GM18870 (cell line): ENCODE measurements at regions not wholly inside any gene's neighbourhood (a gene's known extent, or its start where the extent isn't known, plus 50 kb on each side); places are given as distances from the start of the nearest gene placed in this dataset.

Source experiments
- ATAC-seq: cut with Tn5 transposase; IDR thresholded peaks from one replicate; pipeline ENCODE4 v1.9.1; 2021; ENCODE audit warnings: moderate library complexity; ENCODE audit not compliant: unreplicated experiment

- no peak for ATAC-seq
These were observed 110.6 kb downstream of the P2RY1 start for GRCh38 chr3:152945556-152945955.

DNA sequence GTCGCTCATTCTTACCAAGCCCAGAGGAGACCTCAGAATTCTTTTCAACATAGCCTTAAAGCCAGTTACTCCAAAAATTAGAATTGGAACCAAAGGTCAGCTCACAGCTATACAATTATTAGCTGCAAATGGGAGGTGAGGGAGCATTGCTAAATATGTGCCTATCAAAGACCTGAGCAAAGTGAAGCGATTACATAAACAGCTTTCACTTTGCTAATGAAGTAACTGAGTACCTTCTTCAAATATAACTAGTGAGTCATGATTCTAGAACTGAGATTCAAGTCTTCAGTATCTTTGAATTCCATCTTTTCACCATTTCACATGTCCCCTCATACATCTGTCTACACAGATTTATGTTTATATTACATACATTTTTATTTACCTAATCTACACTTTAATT lies 122.6 kb downstream of the P2RY1 start:
- ATAC-seq, result no peak

- ATAC-seq, result no peak
These were observed 124.4 kb downstream of the P2RY1 start for GRCh38 chr3:152959307-152959706.

- no peak for ATAC-seq
These were observed 125.8 kb downstream of the P2RY1 start for GRCh38 chr3:152960684-152961083.

- peak; percentile 62 for ATAC-seq
These were observed 126.4 kb downstream of the P2RY1 start for GRCh38 chr3:152961323-152961722.

- no peak for ATAC-seq
These were observed 130.1 kb downstream of the P2RY1 start for GRCh38 chr3:152964911-152965609.

- ATAC-seq, result no peak
These were observed 133.6 kb downstream of the P2RY1 start for GRCh38 chr3:152968388-152969024.

GRCh38 chr3:152969557-152970300 lies 134.8 kb downstream of the P2RY1 start:
- ATAC-seq, result no peak

DNA sequence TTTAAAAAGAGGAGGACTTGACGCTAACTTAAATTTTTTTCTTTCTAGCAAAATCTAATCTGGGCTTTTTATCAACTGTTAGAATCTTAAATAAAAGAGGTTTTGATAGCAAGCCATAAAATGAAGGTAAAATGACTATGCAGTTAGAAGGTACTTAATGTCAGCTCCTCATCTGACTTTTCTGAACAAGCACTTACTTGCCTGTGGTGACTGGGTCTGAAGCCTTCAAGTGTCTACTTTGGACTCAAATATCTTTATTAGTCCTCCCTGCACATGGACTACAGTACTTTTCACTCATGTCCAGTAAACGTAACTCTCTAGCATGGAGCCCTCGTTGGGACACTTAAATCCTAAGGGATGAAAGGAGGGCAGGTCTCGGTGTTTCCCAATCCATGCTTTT lies 135.9 kb downstream of the P2RY1 start:
- no peak for ATAC-seq

DNA sequence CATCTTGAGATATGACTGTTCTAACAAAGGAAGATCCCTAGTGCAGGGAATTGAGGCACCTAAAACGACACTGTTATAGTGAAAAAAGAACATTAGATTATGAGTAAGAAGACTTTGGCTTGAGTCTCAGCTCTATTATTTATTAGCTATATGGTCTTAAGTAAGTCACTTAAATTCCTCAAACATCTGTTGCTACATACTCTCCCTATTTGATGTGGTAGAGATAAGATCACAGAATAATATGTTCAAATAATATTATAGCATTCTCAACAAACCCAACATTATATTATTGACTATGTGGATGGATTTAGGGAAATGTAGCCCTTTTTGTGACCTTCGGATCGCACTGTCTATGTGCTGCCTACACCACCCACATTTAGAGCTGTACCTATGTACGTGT lies 136.9 kb downstream of the P2RY1 start:
- ATAC-seq, result no peak

DNA sequence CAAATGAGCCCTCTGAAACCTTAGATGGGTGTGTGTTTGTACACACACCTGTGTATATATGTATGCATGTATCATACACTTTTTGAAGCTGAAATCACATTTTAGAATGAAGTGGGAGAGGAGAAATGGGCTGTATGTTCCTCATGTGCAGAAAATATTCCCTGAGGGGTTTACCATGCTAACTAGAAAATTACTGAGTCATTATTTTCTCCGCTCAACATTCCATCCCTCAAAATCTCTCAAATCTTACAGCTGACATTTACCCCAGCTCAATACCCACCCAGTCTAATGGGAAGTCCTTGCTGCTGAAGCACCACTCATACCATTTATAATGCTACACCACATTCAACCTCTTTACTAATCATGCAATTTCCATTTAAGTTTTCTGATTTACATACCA lies 138.6 kb downstream of the P2RY1 start:
- no peak for ATAC-seq

DNA sequence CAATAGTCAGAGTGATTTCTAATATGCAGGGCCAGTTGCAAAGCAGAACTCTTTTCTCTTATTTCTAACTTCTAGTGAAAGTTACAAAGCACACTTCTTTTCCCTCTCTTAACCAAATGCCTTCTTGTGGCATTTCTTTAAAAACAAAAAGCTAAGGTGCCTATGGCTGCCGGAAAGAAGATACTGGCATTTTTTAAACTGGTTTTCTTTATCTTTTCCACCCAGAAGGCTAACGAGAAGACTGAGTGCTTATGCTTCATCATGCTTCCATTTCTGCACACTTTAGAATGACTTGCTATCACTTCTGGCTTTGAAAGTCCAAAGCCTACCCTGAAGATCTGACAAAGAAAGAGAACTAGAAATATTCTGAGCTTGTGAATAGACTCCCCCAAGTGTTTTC lies 141.3 kb downstream of the P2RY1 start:
- ATAC-seq, result no peak

- ATAC-seq, result no peak
These were observed 142.4 kb downstream of the P2RY1 start for GRCh38 chr3:152977366-152977765.

DNA sequence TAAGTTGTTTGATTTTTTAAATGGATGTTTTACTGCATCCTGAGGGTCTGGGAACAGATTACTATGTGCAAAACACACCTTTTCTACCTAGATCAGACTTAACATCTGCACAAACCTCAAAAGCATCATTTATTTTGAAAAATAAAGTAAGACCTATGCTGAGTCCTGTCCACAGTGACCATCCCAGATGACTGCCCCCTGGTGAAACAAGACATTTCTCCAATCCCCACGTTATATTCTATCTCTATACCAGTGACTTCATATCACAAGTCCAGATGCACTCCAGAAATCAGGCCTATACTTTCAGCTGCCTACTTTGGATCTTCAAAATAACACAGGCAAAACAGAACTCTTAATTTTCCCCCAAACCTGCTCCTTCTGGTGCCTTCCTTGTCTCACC lies 143.2 kb downstream of the P2RY1 start:
- no peak for ATAC-seq

GRCh38 chr3:152997526-152997925 lies 162.6 kb downstream of the P2RY1 start:
- ATAC-seq, result no peak

DNA sequence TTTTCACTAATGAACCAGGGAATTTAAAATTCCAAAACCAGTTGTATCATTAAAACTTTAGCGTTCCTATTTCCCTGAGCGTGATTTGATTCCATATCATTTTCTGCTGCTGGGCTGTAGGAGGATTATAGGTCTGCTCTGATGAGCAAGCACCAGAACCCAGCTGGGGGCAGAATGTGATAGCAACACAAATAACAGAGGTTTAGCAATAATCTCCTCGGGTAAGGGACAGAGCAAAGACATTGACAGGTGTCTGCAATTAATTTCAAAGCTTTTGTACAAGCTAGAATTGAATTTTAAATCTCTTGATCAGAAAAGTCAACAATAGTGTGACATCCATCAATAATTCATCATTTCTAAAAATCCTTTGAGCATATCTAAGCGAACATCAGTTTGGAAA lies 163.4 kb upstream of the RAP2B start:
- no peak for ATAC-seq

GRCh38 chr3:153000325-153000724 lies 161.7 kb upstream of the RAP2B start:
- ATAC-seq, result no peak

DNA sequence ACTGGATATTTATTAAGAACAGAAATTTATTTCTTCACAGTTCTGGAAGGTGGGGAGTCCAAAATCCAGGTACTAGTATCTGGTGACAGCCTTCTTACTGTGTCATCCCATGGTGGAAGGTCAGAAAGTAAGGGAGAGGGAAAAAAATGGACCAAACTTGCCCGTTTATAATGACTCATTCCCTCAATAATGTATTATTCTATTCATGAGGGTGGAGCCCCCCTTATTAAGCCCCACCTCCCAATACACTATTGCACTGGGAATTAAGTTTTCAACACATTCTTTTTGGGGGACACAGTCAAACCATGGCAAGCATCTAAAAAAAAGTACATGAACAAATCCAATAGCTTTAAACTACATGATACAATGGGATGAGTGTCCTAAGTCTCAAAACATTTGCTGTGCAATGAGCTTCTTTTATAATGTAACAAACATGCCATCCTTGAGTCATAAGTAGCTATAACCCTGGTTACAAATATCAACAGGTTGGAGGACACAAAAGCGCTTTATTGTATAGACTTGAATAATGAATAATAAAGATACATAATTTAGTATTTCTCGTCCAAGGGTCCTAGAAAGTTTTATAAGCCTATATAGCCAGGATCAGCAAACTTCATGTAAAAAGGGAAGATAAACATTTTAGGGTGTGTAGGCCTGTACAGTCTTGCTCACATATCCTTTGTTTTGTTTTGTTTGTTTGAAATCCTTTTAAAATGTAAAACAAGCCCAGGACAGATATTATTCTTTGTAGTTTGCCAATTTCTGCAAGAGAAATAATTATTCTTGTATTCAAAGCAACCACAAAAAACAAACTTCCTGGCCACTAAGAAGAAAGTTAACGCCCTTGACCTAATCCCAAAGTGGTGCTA lies 160.6 kb upstream of the RAP2B start:
- ATAC-seq, result no peak

GRCh38 chr3:153003441-153003840 lies 158.6 kb upstream of the RAP2B start:
- no peak for ATAC-seq

DNA sequence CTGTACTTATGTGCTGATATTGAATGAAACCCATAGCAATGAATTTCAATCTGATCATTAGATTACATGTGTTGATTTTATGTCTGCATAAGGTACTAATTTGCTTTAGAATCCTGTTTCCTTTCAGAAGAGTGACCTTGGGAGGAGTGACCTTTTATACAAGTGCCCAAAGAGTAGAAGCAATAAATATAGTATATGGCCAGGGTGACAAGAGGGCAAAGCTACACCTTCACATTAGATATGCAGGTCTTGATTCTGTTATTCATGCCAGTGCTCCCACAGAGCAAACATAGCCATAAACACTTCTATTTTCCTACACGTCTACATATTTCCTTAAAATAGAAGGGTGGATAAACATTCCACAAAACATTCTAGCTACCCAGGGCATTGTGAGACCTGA lies 158.2 kb upstream of the RAP2B start:
- ATAC-seq, result no peak

- no peak for ATAC-seq
These were observed 153.8 kb upstream of the RAP2B start for GRCh38 chr3:153008226-153008625.
